Liver (tissue), 8 donors: ENCODE measurements at regions not wholly inside any gene's neighbourhood (a gene's known extent, or its start where the extent isn't known, plus 50 kb on each side); places are given as distances from the start of the nearest gene placed in this dataset.
A peak's percentile ranks its signal among the peaks of the same experiment; 100 is the strongest.

Source experiments
- DNase-seq: peaks from one replicate; pipeline ENCODE4 v3.0.0-alpha.2; 2017; ENCODE audit warnings: low spot score
- H3K27ac ChIP-seq, 2 donors: one replicate each; pipeline ENCODE4 v1.7.0; 2013; ENCODE audit warnings: inconsistent platforms in 2 of 2, low read length in 2 of 2, control low read depth in 1 of 2, low read depth in 1 of 2, mild to moderate bottlenecking in 1 of 2
- H3K27me3 ChIP-seq, 4 donors: one replicate each; pipeline versions ENCODE4 v1.6.1 to v1.7.0; 2013; ENCODE audit warnings: low read length in 3 of 4, inconsistent platforms in 1 of 4, mild to moderate bottlenecking in 1 of 4, moderate library complexity in 1 of 4; ENCODE audit not compliant: control insufficient read depth in 4 of 4, insufficient read depth in 4 of 4
- H3K36me3 ChIP-seq, 4 donors: one replicate each; pipeline versions ENCODE4 v1.6.1 to v1.7.0; 2013; ENCODE audit warnings: low read length in 3 of 4, mild to moderate bottlenecking in 3 of 4, low read depth in 1 of 4, moderate library complexity in 1 of 4; ENCODE audit not compliant: control insufficient read depth in 4 of 4, insufficient read depth in 3 of 4
- H3K4me1 ChIP-seq, 4 donors: one replicate each; pipeline versions ENCODE4 v1.6.1 to v1.7.0; 2013; ENCODE audit warnings: low read length in 3 of 4, mild to moderate bottlenecking in 3 of 4, moderate library complexity in 1 of 4; ENCODE audit not compliant: control insufficient read depth in 4 of 4, insufficient read depth in 4 of 4
- H3K4me3 ChIP-seq, 3 donors: one replicate each; pipeline versions ENCODE4 v1.6.1 to v1.7.0; 2013; ENCODE audit warnings: low read length in 3 of 3, control low read depth in 1 of 3, low read depth in 1 of 3, mild to moderate bottlenecking in 1 of 3
- H3K9ac ChIP-seq, 2 donors: one replicate each; pipeline ENCODE4 v1.7.0; 2013; ENCODE audit warnings: low read length in 2 of 2, mild to moderate bottlenecking in 2 of 2, moderate library complexity in 2 of 2, control low read depth in 1 of 2, low read depth in 1 of 2
- H3K9me3 ChIP-seq, 4 donors: one replicate each; pipeline versions ENCODE4 v1.6.1 to v1.7.0; 2013; ENCODE audit warnings: low read length in 3 of 4; ENCODE audit not compliant: control insufficient read depth in 4 of 4
- ATF3 ChIP-seq: IDR thresholded peaks from 2 replicates; pipeline ENCODE4 v1.6.1; 2016; ENCODE audit warnings: antibody characterized with exemption
- CTCF ChIP-seq: fragments of 150-350 bp; IDR thresholded peaks from 2 replicates; pipeline ENCODE4 v1.5.1; 2017; ENCODE audit warnings: improper control_type of control experiment, low read depth, low read length; ENCODE audit not compliant: missing input control
- EGR1 ChIP-seq, 2 donors: IDR thresholded peaks; 2 replicates each; pipeline ENCODE4 v1.6.1; 2016 to 2018; ENCODE audit warnings: antibody characterized with exemption in 2 of 2, low read depth in 2 of 2
- FOXA1 ChIP-seq: IDR thresholded peaks from 2 replicates; pipeline ENCODE4 v1.6.1; 2016; ENCODE audit warnings: antibody characterized with exemption
- FOXA2 ChIP-seq: IDR thresholded peaks from 2 replicates; pipeline ENCODE4 v1.6.1; 2016; ENCODE audit warnings: antibody characterized with exemption
- GABPA ChIP-seq, 2 donors: IDR thresholded peaks in 1 of 2; conservative IDR thresholded peaks in 1 of 2; 2 replicates each; pipeline ENCODE4 v1.6.1; 2016; ENCODE audit warnings: antibody characterized with exemption in 2 of 2, mild to moderate bottlenecking in 1 of 2, moderate library complexity in 1 of 2
- HNF4A ChIP-seq, 2 donors: conservative IDR thresholded peaks; 2 replicates each; pipeline ENCODE4 v1.6.1; 2016; ENCODE audit warnings: antibody characterized with exemption in 2 of 2, mild to moderate bottlenecking in 2 of 2
- HNF4G ChIP-seq: IDR thresholded peaks from 2 replicates; pipeline ENCODE4 v1.6.1; 2016; ENCODE audit warnings: antibody characterized with exemption
- JUND ChIP-seq, 2 donors: IDR thresholded peaks; 2 replicates each; pipeline ENCODE4 v1.6.1; 2016; ENCODE audit warnings: antibody characterized with exemption in 2 of 2
- MAX ChIP-seq: IDR thresholded peaks from 2 replicates; pipeline ENCODE4 v1.6.1; 2016; ENCODE audit warnings: antibody characterized with exemption
- NR2F2 ChIP-seq: IDR thresholded peaks from 2 replicates; pipeline ENCODE4 v1.6.1; 2016; ENCODE audit warnings: antibody characterized with exemption
- RAD21 ChIP-seq, 2 donors: IDR thresholded peaks; 2 replicates each; pipeline ENCODE4 v1.6.1; 2016; ENCODE audit warnings: antibody characterized with exemption in 2 of 2, mild to moderate bottlenecking in 2 of 2
- REST ChIP-seq: IDR thresholded peaks from 2 replicates; pipeline ENCODE4 v1.6.1; 2016; ENCODE audit warnings: antibody characterized with exemption, mild to moderate bottlenecking
- RXRA ChIP-seq, 2 donors: IDR thresholded peaks; 2 replicates each; pipeline ENCODE4 v1.6.1; 2017 to 2018; ENCODE audit warnings: antibody characterized with exemption in 2 of 2, mild to moderate bottlenecking in 1 of 2
- SP1 ChIP-seq: IDR thresholded peaks from 2 replicates; pipeline ENCODE4 v1.6.1; 2018; ENCODE audit warnings: antibody characterized with exemption, mild to moderate bottlenecking
- TAF1 ChIP-seq: conservative IDR thresholded peaks from 2 replicates; pipeline ENCODE4 v1.6.1; 2016; ENCODE audit warnings: antibody characterized with exemption, mild to moderate bottlenecking
- YY1 ChIP-seq: IDR thresholded peaks from 2 replicates; pipeline ENCODE4 v1.6.1; 2016; ENCODE audit warnings: antibody characterized with exemption, mild to moderate bottlenecking
- ZBTB33 ChIP-seq: IDR thresholded peaks from 2 replicates; pipeline ENCODE4 v1.6.1; 2016; ENCODE audit warnings: antibody characterized with exemption
- WGBS: extraction: QIAGEN DNeasy Blood & Tissue Kit; methylation state at CpG from one replicate; pipeline ENCODE4 v1.1.7; 2013; 5-methylcytosine and 5-hydroxymethylcytosine counted together
- donor health status: healthy.
- donor health status: healthy.
- donor health status: healthy.
- donor health status: healthy.
- donor health status: healthy.

GRCh38 chr6:155528982-155529453, 73.4 kb upstream of the NOX3 start:
- no peaks in the 10 kb centered on the region for H3K9me3 ChIP-seq
- WGBS: 67% methylated on average over 2 of the region's 2 CpGs
- no peak for DNase-seq
- H3K4me3 ChIP-seq: no peak overlapping the region
- H3K4me1 ChIP-seq: no peaks in the 10 kb centered on the region
- no peak overlapping the region for H3K27ac ChIP-seq
- H3K9ac ChIP-seq: peak overlapping the region in 1 of 2 donors; percentile 7
- TF ChIP-seq MAX: no peak
- TF ChIP-seq TAF1: no peak
- TF ChIP-seq RXRA (IDR thresholded peaks at IDR 0.05): no peak
- TF ChIP-seq CTCF: no peak
- TF ChIP-seq FOXA1: no peak
- no peak for TF ChIP-seq HNF4A (conservative IDR thresholded peaks at IDR 0.05)
- peak in 1 of 2 donors; percentile 8 for TF ChIP-seq RAD21 (IDR thresholded peaks at IDR 0.05)
- TF ChIP-seq EGR1 (IDR thresholded peaks at IDR 0.05; ENCODE audit: low read depth in 2 of 2): no peak
- no peak for TF ChIP-seq FOXA2
- TF ChIP-seq REST: no peak
- TF ChIP-seq JUND (IDR thresholded peaks at IDR 0.05): peak in 1 of 2 donors; percentile 22
- no peak for TF ChIP-seq ATF3
- no peak for TF ChIP-seq YY1
- no peak for TF ChIP-seq SP1
- peak; percentile 22 for TF ChIP-seq NR2F2
- TF ChIP-seq GABPA (IDR thresholded peaks at IDR 0.05 in 1 of 2, conservative IDR thresholded peaks at IDR 0.05 in 1 of 2): no peak
- no peak for TF ChIP-seq ZBTB33
- no peak for TF ChIP-seq HNF4G
- H3K36me3 ChIP-seq: no peaks in the 10 kb centered on the region
- no peaks in the 10 kb centered on the region for H3K27me3 ChIP-seq
